ENCODE measurements at regions not wholly inside any gene's neighbourhood (a gene's known extent, or its start where the extent isn't known, plus 50 kb on each side); places are given as distances from the start of the nearest gene placed in this dataset.

GRCh38 chr6:121764493-121764892, 329.0 kb downstream of the GJA1 start:
- 76 to 83% methylated on average over 3 of the region's 3 CpGs for WGBS, 2 donors (ENCODE audit: low coverage in 1 of 2)
- Histone ChIP-seq H3K4me3 (no peak overlapping the region), H3K27me3 (no peaks in the 10 kb centered on the region), H3K27ac (no peak overlapping the region), H3K9me3 (peaks cover 0 to 8% (median 0%) of the 10 kb centered on the region in 3 donors), H3K4me1 (peaks cover 0 to 6% (median 0%) of the 10 kb centered on the region in 3 donors), H3K36me3 (no peaks in the 10 kb centered on the region)
- no peak for TF ChIP-seq POLR2AphosphoS5 (IDR thresholded peaks at IDR 0.05)
- no peak for TF ChIP-seq CTCF (IDR thresholded peaks at IDR 0.05)
- TF ChIP-seq EP300 (IDR thresholded peaks at IDR 0.05): no peak
- ATAC-seq: no peak

- TF ChIP-seq POLR2A (IDR thresholded peaks at IDR 0.05) (no peak), CTCF (IDR thresholded peaks at IDR 0.05) (no peak), EP300 (IDR thresholded peaks at IDR 0.05) (no peak), POLR2AphosphoS5 (IDR thresholded peaks at IDR 0.05) (no peak)
- Histone ChIP-seq H3K36me3 (no peaks in the 10 kb centered on the region), H3K27me3 (no peaks in the 10 kb centered on the region), H3K4me3 (no peak overlapping the region), H3K27ac (no peak overlapping the region), H3K9me3 (peaks cover 0 to 8% (median 0%) of the 10 kb centered on the region in 3 donors), H3K4me1 (peaks cover 0 to 6% (median 0%) of the 10 kb centered on the region in 3 donors)
- no peak for ATAC-seq
- WGBS, 2 donors (ENCODE audit: low coverage in 1 of 2): 89 to 98% methylated on average over 2 of the region's 2 CpGs
Measured at GRCh38 chr6:121765060-121765459, 329.6 kb downstream of the GJA1 start.

GRCh38 chr6:121767211-121767610, 331.8 kb downstream of the GJA1 start:
- H3K27me3 ChIP-seq: no peaks in the 10 kb centered on the region
- no peak for ATAC-seq
- no peaks in the 10 kb centered on the region for H3K36me3 ChIP-seq
- no peak overlapping the region for H3K4me3 ChIP-seq
- TF ChIP-seq CTCF (IDR thresholded peaks at IDR 0.05): no peak
- no peak for TF ChIP-seq EP300 (IDR thresholded peaks at IDR 0.05)
- TF ChIP-seq POLR2A (IDR thresholded peaks at IDR 0.05): no peak
- TF ChIP-seq POLR2AphosphoS5 (IDR thresholded peaks at IDR 0.05): no peak
- no peak overlapping the region for H3K27ac ChIP-seq
- peaks cover 0 to 5% (median 0%) of the 10 kb centered on the region in 3 donors for H3K9me3 ChIP-seq
- peaks cover 0 to 6% (median 0%) of the 10 kb centered on the region in 3 donors for H3K4me1 ChIP-seq
- 47 to 50% methylated on average over 3 of the region's 3 CpGs for WGBS, 2 donors (ENCODE audit: low coverage in 1 of 2)

GRCh38 chr6:121770943-121771342, 335.5 kb downstream of the GJA1 start:
- TF ChIP-seq CTCF (IDR thresholded peaks at IDR 0.05): no peak
- no peaks in the 10 kb centered on the region for H3K36me3 ChIP-seq
- peaks cover 0 to 6% (median 0%) of the 10 kb centered on the region in 3 donors for H3K4me1 ChIP-seq
- 77 to 90% methylated on average over 2 of the region's 2 CpGs for WGBS, 2 donors (ENCODE audit: low coverage in 1 of 2)
- no peaks in the 10 kb centered on the region for H3K27me3 ChIP-seq
- no peak for ATAC-seq
- no peak overlapping the region for H3K27ac ChIP-seq
- H3K4me3 ChIP-seq: no peak overlapping the region
- H3K9me3 ChIP-seq: no peaks in the 10 kb centered on the region

GRCh38 chr6:121771937-121772720, 336.7 kb downstream of the GJA1 start:
- Histone ChIP-seq H3K36me3 (no peaks in the 10 kb centered on the region), H3K9me3 (no peaks in the 10 kb centered on the region), H3K4me3 (no peak overlapping the region), H3K4me1 (peaks cover 0 to 4% (median 0%) of the 10 kb centered on the region in 3 donors), H3K27me3 (no peaks in the 10 kb centered on the region), H3K27ac (no peak overlapping the region)
- TF ChIP-seq POLR2A (IDR thresholded peaks at IDR 0.05) (no peak), POLR2AphosphoS5 (IDR thresholded peaks at IDR 0.05) (no peak), CTCF (IDR thresholded peaks at IDR 0.05) (no peak), EP300 (IDR thresholded peaks at IDR 0.05) (no peak)
- ATAC-seq: peak; percentile 34
- 86 to 87% methylated on average over 4 of the region's 4 CpGs for WGBS, 2 donors (ENCODE audit: low coverage in 1 of 2)

Measured in gastroesophageal sphincter (tissue), 4 donors.